DOHH2 (cell line): ENCODE measurements at regions not wholly inside any gene's neighbourhood (a gene's known extent, or its start where the extent isn't known, plus 50 kb on each side); places are given as distances from the start of the nearest gene placed in this dataset.

Experiments
- H3F3A ChIP-seq: fragments of 200-600 bp; sonication (generic), shearing (Covaris generic); 2 replicates; pipeline ENCODE4 v1.6.0; 2016; ENCODE audit warnings: antibody characterized with exemption, mild to moderate bottlenecking; ENCODE audit not compliant: control insufficient read depth, insufficient read depth
- H3K27ac ChIP-seq: fragments of 200-600 bp; sonication (generic); 2 replicates; pipeline ENCODE4 v1.5.1; 2014; ENCODE audit warnings: low read depth, mild to moderate bottlenecking, low read length, moderate library complexity
- H3K27me3 ChIP-seq: fragments of 200-600 bp; sonication (generic); 2 replicates; pipeline ENCODE4 v1.6.1; 2014; ENCODE audit warnings: mild to moderate bottlenecking, low read length, mixed read lengths; ENCODE audit not compliant: control insufficient read depth
- H3K36me3 ChIP-seq: fragments of 200-600 bp; sonication (generic); 2 replicates; pipeline ENCODE4 v1.6.1; 2014; ENCODE audit warnings: mild to moderate bottlenecking, low read length, moderate library complexity, mixed read lengths; ENCODE audit not compliant: control insufficient read depth
- H3K4me1 ChIP-seq: fragments of 200-600 bp; sonication (generic); 2 replicates; pipeline ENCODE4 v1.6.1; 2014; ENCODE audit warnings: mild to moderate bottlenecking, low read length, mixed read lengths; ENCODE audit not compliant: control insufficient read depth
- H3K4me2 ChIP-seq: fragments of 200-600 bp; sonication (generic); 2 replicates; pipeline ENCODE4 v1.6.0; 2014; ENCODE audit warnings: mild to moderate bottlenecking, low read length, moderate library complexity
- H3K4me3 ChIP-seq: fragments of 200-600 bp; sonication (generic); 2 replicates; pipeline ENCODE4 v1.5.1; 2014; ENCODE audit warnings: mild to moderate bottlenecking, low read length, mixed read lengths
- H3K79me2 ChIP-seq: fragments of 200-600 bp; sonication (generic); 2 replicates; pipeline ENCODE4 v1.6.1; 2014; ENCODE audit warnings: mild to moderate bottlenecking, low read length, mixed read lengths; ENCODE audit not compliant: control insufficient read depth
- H3K9me2 ChIP-seq: fragments of 200-600 bp; sonication (generic); replicated peaks from 2 replicates; pipeline ENCODE4 v1.6.1; 2014; ENCODE audit warnings: mild to moderate bottlenecking, low read length, mixed read lengths; ENCODE audit not compliant: control insufficient read depth
- H3K9me3 ChIP-seq: fragments of 200-600 bp; sonication (generic); 2 replicates; pipeline ENCODE4 v1.6.1; 2014; ENCODE audit warnings: antibody characterized with exemption, low read length, mixed read lengths; ENCODE audit not compliant: control insufficient read depth, insufficient read depth
- H4K20me1 ChIP-seq: fragments of 200-600 bp; sonication (generic); 2 replicates; pipeline ENCODE4 v1.6.0; 2014; ENCODE audit warnings: low read depth, mild to moderate bottlenecking, antibody characterized with exemption, low read length, moderate library complexity; ENCODE audit not compliant: control insufficient read depth, insufficient read depth
- CTCF ChIP-seq: fragments of 200-600 bp; sonication (generic); IDR thresholded peaks from one replicate; pipeline ENCODE4 v1.5.1; 2014; ENCODE audit warnings: antibody characterized with exemption, mild to moderate bottlenecking, low read depth, low read length; ENCODE audit not compliant: poor library complexity, severe bottlenecking
- EZH2phosphoT487 ChIP-seq: fragments of 200-600 bp; sonication (generic); IDR thresholded peaks from 2 replicates; pipeline ENCODE4 v1.6.1; 2017; ENCODE audit warnings: borderline replicate concordance, mild to moderate bottlenecking, antibody characterized with exemption, low read length, moderate library complexity, mixed read lengths

GRCh38 chr5:174221436-174221835, 175.9 kb downstream of the NSG2 start:
- no peak overlapping the region for H3K27ac ChIP-seq
- no peaks in the 10 kb centered on the region for H4K20me1 ChIP-seq
- TF ChIP-seq CTCF (no peak), EZH2phosphoT487 (no peak)
- no peaks in the 10 kb centered on the region for H3K9me3 ChIP-seq
- H3K4me1 ChIP-seq: no peaks in the 10 kb centered on the region
- H3K79me2 ChIP-seq: no peaks in the 10 kb centered on the region
- H3F3A ChIP-seq: no peaks in the 10 kb centered on the region
- H3K27me3 ChIP-seq: no peaks in the 10 kb centered on the region
- no peak overlapping the region for H3K4me2 ChIP-seq
- H3K9me2 ChIP-seq: no peaks in the 10 kb centered on the region
- H3K36me3 ChIP-seq: no peaks in the 10 kb centered on the region
- no peak overlapping the region for H3K4me3 ChIP-seq

GRCh38 chr5:174221946-174222345, 176.4 kb downstream of the NSG2 start:
- Histone ChIP-seq H3K27me3 (no peaks in the 10 kb centered on the region; the same call in 1 of the 2 replicates), H3K4me3 (no peak overlapping the region), H3F3A (no peaks in the 10 kb centered on the region), H3K4me2 (no peak overlapping the region), H3K4me1 (no peaks in the 10 kb centered on the region), H3K79me2 (no peaks in the 10 kb centered on the region), H3K27ac (no peak overlapping the region), H3K36me3 (no peaks in the 10 kb centered on the region), H3K9me3 (no peaks in the 10 kb centered on the region), H3K9me2 (no peaks in the 10 kb centered on the region), H4K20me1 (no peaks in the 10 kb centered on the region)
- TF ChIP-seq CTCF (no peak), EZH2phosphoT487 (no peak)

GRCh38 chr5:174222891-174223290, 177.4 kb downstream of the NSG2 start:
- no peaks in the 10 kb centered on the region for H3K4me1 ChIP-seq
- TF ChIP-seq EZH2phosphoT487: no peak
- no peak for TF ChIP-seq CTCF
- no peak overlapping the region for H3K27ac ChIP-seq
- H4K20me1 ChIP-seq: no peaks in the 10 kb centered on the region
- no peaks in the 10 kb centered on the region for H3F3A ChIP-seq
- no peaks in the 10 kb centered on the region for H3K36me3 ChIP-seq
- H3K9me3 ChIP-seq: no peaks in the 10 kb centered on the region
- H3K4me2 ChIP-seq: no peak overlapping the region
- no peaks in the 10 kb centered on the region for H3K79me2 ChIP-seq
- no peaks in the 10 kb centered on the region; the same call in 1 of the 2 replicates for H3K27me3 ChIP-seq
- no peak overlapping the region for H3K4me3 ChIP-seq
- no peaks in the 10 kb centered on the region for H3K9me2 ChIP-seq

- Histone ChIP-seq H4K20me1 (no peaks in the 10 kb centered on the region), H3K79me2 (no peaks in the 10 kb centered on the region), H3K27me3 (no peaks in the 10 kb centered on the region; the same call in 1 of the 2 replicates), H3K36me3 (no peaks in the 10 kb centered on the region), H3K4me1 (no peaks in the 10 kb centered on the region), H3K4me2 (no peak overlapping the region), H3K4me3 (no peak overlapping the region), H3K9me2 (no peaks in the 10 kb centered on the region), H3K27ac (no peak overlapping the region), H3K9me3 (no peaks in the 10 kb centered on the region), H3F3A (no peaks in the 10 kb centered on the region)
- TF ChIP-seq CTCF: no peak
- no peak for TF ChIP-seq EZH2phosphoT487
Observed at GRCh38 chr5:174223355-174223754, 177.8 kb downstream of the NSG2 start.
